ENCODE measurements at regions not wholly inside any gene's neighbourhood (a gene's known extent, or its start where the extent isn't known, plus 50 kb on each side); places are given as distances from the start of the nearest gene placed in this dataset.

DNA sequence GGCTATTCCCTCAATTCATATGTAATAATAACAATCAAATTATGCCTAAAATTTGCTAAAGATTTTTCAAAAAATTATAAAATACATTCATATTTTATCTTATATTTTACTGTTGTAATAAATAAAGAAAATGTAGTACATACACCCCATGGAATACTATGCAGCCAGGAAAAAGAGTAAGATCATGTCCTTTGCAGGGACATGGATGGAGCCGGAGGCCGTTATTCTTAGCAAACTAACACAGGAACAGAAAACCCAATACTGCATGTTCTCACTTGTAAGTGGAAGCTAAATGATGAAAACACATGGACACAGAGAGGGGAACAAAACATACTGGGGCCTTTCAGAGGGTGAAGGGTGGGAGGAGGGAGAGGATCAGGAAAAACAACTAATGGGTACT lies 584.2 kb upstream of the MMS22L start (continued):
- TF ChIP-seq, protein P1, sequence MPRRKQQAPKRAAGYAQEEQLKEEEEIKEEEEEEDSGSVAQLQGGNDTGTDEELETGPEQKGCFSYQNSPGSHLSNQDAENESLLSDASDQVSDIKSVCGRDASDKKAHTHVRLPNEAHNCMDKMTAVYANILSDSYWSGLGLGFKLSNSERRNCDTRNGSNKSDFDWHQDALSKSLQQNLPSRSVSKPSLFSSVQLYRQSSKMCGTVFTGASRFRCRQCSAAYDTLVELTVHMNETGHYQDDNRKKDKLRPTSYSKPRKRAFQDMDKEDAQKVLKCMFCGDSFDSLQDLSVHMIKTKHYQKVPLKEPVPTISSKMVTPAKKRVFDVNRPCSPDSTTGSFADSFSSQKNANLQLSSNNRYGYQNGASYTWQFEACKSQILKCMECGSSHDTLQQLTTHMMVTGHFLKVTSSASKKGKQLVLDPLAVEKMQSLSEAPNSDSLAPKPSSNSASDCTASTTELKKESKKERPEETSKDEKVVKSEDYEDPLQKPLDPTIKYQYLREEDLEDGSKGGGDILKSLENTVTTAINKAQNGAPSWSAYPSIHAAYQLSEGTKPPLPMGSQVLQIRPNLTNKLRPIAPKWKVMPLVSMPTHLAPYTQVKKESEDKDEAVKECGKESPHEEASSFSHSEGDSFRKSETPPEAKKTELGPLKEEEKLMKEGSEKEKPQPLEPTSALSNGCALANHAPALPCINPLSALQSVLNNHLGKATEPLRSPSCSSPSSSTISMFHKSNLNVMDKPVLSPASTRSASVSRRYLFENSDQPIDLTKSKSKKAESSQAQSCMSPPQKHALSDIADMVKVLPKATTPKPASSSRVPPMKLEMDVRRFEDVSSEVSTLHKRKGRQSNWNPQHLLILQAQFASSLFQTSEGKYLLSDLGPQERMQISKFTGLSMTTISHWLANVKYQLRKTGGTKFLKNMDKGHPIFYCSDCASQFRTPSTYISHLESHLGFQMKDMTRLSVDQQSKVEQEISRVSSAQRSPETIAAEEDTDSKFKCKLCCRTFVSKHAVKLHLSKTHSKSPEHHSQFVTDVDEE (CRISPR knock-in tag; IDR thresholded peaks at IDR 0.05) = no peak
- TF ChIP-seq OSR1 (CRISPR knock-in tag; IDR thresholded peaks at IDR 0.05) = no peak
- no peak for TF ChIP-seq PPARA (CRISPR knock-in tag; IDR thresholded peaks at IDR 0.05; ENCODE audit: borderline replicate concordance)
- TF ChIP-seq TCF4 (CRISPR knock-in tag; IDR thresholded peaks at IDR 0.05; ENCODE audit: borderline replicate concordance) = no peak
- no peak for TF ChIP-seq GLIS3 (CRISPR knock-in tag; IDR thresholded peaks at IDR 0.05)
- TF ChIP-seq SNAI2 (CRISPR knock-in tag; IDR thresholded peaks at IDR 0.05) = no peak
- TF ChIP-seq TOX (CRISPR knock-in tag; IDR thresholded peaks at IDR 0.05; ENCODE audit: borderline replicate concordance) = no peak

DNA sequence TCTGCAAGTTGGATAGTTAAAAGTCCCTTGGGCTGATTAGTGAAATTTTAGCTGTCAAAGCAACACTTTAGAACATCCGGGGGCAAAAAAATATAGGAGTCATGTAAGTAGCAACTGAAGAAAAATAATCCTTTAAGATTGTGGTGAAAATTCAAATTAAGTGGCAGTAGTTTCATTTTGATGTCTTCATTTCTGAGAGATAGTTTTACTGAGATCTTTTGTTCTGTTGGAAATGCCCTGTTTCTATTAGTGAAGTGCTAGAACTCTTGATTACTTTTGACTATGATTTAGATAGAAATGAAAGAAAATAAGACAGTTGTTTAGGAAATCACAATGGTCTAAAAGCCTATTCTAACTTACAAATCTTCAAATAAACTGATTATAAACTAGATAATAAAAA lies 587.3 kb upstream of the MMS22L start:
- no peak for ATAC-seq
- no peak for TF ChIP-seq ESRRG (CRISPR knock-in tag; IDR thresholded peaks at IDR 0.05)
- TF ChIP-seq, protein P2, sequence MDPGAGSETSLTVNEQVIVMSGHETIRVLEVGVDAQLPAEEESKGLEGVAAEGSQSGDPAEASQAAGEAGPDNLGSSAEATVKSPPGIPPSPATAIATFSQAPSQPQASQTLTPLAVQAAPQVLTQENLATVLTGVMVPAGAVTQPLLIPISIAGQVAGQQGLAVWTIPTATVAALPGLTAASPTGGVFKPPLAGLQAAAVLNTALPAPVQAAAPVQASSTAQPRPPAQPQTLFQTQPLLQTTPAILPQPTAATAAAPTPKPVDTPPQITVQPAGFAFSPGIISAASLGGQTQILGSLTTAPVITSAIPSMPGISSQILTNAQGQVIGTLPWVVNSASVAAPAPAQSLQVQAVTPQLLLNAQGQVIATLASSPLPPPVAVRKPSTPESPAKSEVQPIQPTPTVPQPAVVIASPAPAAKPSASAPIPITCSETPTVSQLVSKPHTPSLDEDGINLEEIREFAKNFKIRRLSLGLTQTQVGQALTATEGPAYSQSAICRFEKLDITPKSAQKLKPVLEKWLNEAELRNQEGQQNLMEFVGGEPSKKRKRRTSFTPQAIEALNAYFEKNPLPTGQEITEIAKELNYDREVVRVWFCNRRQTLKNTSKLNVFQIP (CRISPR knock-in tag; IDR thresholded peaks at IDR 0.05; ENCODE audit: borderline replicate concordance, low read depth) = no peak
- no peak for TF ChIP-seq ARNTL (CRISPR knock-in tag; IDR thresholded peaks at IDR 0.05; ENCODE audit: borderline replicate concordance, low read depth)
- TF ChIP-seq, protein P1 (CRISPR knock-in tag; IDR thresholded peaks at IDR 0.05) = no peak
- no peak for TF ChIP-seq TOX (CRISPR knock-in tag; IDR thresholded peaks at IDR 0.05; ENCODE audit: borderline replicate concordance)
- no peak for TF ChIP-seq OSR1 (CRISPR knock-in tag; IDR thresholded peaks at IDR 0.05)
- TF ChIP-seq RARB (CRISPR knock-in tag; IDR thresholded peaks at IDR 0.05) = no peak
- TF ChIP-seq ISL1 (CRISPR knock-in tag; IDR thresholded peaks at IDR 0.05) = no peak
- TF ChIP-seq ZFP3 (CRISPR knock-in tag; IDR thresholded peaks at IDR 0.05) = no peak
- no peak for TF ChIP-seq ZNF8 (CRISPR knock-in tag; IDR thresholded peaks at IDR 0.05)
- no peak for TF ChIP-seq ZFP30 (CRISPR knock-in tag; IDR thresholded peaks at IDR 0.05)
- TF ChIP-seq CSDC2 (CRISPR knock-in tag; IDR thresholded peaks at IDR 0.05) = no peak
- TF ChIP-seq, protein P3, sequence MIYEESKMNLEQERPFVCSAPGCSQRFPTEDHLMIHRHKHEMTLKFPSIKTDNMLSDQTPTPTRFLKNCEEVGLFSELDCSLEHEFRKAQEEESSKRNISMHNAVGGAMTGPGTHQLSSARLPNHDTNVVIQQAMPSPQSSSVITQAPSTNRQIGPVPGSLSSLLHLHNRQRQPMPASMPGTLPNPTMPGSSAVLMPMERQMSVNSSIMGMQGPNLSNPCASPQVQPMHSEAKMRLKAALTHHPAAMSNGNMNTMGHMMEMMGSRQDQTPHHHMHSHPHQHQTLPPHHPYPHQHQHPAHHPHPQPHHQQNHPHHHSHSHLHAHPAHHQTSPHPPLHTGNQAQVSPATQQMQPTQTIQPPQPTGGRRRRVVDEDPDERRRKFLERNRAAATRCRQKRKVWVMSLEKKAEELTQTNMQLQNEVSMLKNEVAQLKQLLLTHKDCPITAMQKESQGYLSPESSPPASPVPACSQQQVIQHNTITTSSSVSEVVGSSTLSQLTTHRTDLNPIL (CRISPR knock-in tag; IDR thresholded peaks at IDR 0.05; ENCODE audit: low read depth) = no peak
- TF ChIP-seq PPARA (CRISPR knock-in tag; IDR thresholded peaks at IDR 0.05; ENCODE audit: borderline replicate concordance) = no peak
- TF ChIP-seq, protein P4, sequence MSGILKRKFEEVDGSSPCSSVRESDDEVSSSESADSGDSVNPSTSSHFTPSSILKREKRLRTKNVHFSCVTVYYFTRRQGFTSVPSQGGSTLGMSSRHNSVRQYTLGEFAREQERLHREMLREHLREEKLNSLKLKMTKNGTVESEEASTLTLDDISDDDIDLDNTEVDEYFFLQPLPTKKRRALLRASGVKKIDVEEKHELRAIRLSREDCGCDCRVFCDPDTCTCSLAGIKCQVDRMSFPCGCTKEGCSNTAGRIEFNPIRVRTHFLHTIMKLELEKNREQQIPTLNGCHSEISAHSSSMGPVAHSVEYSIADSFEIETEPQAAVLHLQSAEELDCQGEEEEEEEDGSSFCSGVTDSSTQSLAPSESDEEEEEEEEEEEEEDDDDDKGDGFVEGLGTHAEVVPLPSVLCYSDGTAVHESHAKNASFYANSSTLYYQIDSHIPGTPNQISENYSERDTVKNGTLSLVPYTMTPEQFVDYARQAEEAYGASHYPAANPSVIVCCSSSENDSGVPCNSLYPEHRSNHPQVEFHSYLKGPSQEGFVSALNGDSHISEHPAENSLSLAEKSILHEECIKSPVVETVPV (CRISPR knock-in tag; IDR thresholded peaks at IDR 0.05) = no peak
- no peak for TF ChIP-seq GLIS3 (CRISPR knock-in tag; IDR thresholded peaks at IDR 0.05)
- TF ChIP-seq TCF4 (CRISPR knock-in tag; IDR thresholded peaks at IDR 0.05; ENCODE audit: borderline replicate concordance) = no peak

DNA sequence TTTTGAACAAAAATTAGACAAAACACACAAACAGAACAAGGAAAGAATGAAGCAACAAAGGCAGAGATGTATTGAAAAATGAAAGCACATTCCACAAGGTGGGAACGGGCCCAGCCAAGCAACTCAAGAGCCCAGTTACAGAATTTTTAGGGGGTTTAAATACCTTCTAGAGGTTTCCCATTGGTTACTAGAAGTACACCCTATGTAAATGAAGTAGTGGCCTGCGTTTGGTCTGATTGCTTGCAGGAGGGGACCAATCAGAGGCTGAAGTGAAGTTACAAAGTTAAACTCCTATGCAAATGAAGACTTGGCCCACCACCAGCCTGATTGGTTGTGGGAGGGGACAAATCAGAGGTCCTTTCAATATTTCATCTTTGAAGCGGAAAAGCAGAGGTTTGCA lies 593.7 kb upstream of the MMS22L start:
- ATAC-seq = no peak
- TF ChIP-seq TOX (CRISPR knock-in tag; IDR thresholded peaks at IDR 0.05; ENCODE audit: borderline replicate concordance) = no peak
- no peak for TF ChIP-seq RARB (CRISPR knock-in tag; IDR thresholded peaks at IDR 0.05)
- TF ChIP-seq, protein P3 (CRISPR knock-in tag; IDR thresholded peaks at IDR 0.05; ENCODE audit: low read depth) = no peak
- no peak for TF ChIP-seq ESRRG (CRISPR knock-in tag; IDR thresholded peaks at IDR 0.05)
- TF ChIP-seq ZFP3 (CRISPR knock-in tag; IDR thresholded peaks at IDR 0.05) = no peak
- no peak for TF ChIP-seq ZNF70 (CRISPR knock-in tag; IDR thresholded peaks at IDR 0.05)
- no peak for TF ChIP-seq ZNF565 (CRISPR knock-in tag; conservative IDR thresholded peaks at IDR 0.05; ENCODE audit: low read depth)
- TF ChIP-seq TCF4 (CRISPR knock-in tag; IDR thresholded peaks at IDR 0.05; ENCODE audit: borderline replicate concordance) = no peak

Measured in SK-N-SH treated with all-trans-retinoic acid at 6 μM for 48 hours (cell line).